ENCODE measurements at regions not wholly inside any gene's neighbourhood (a gene's known extent, or its start where the extent isn't known, plus 50 kb on each side); places are given as distances from the start of the nearest gene placed in this dataset.
A peak's percentile ranks its signal among the peaks of the same experiment; 100 is the strongest.

- no peak for DNase-seq (ENCODE audit: low spot score)
- TF ChIP-seq CTCF (IDR thresholded peaks at IDR 0.05; ENCODE audit: extremely low read depth, missing control alignments), result no peak
Measured at GRCh38 chr1:79364896-79365295, 358.4 kb upstream of the ADGRL4 start.

GRCh38 chr1:79363430-79363829, 356.9 kb upstream of the ADGRL4 start:
- no peak for DNase-seq (ENCODE audit: low spot score)
- no peak for TF ChIP-seq CTCF (IDR thresholded peaks at IDR 0.05; ENCODE audit: extremely low read depth, missing control alignments)

GRCh38 chr1:79362470-79362869, 355.9 kb upstream of the ADGRL4 start:
- TF ChIP-seq CTCF (IDR thresholded peaks at IDR 0.05; ENCODE audit: extremely low read depth, missing control alignments), result no peak
- DNase-seq (ENCODE audit: low spot score), result no peak

GRCh38 chr1:79355090-79355489, 348.6 kb upstream of the ADGRL4 start:
- no peak for DNase-seq (ENCODE audit: low spot score)
- no peak for TF ChIP-seq CTCF (IDR thresholded peaks at IDR 0.05; ENCODE audit: extremely low read depth, missing control alignments)

- no peak for TF ChIP-seq CTCF (IDR thresholded peaks at IDR 0.05; ENCODE audit: extremely low read depth, missing control alignments)
- peak; percentile 8 for DNase-seq (ENCODE audit: low spot score)
Measured at GRCh38 chr1:79353224-79353623, 346.7 kb upstream of the ADGRL4 start.

- DNase-seq (ENCODE audit: low spot score), result no peak
- TF ChIP-seq CTCF (IDR thresholded peaks at IDR 0.05; ENCODE audit: extremely low read depth, missing control alignments), result no peak
Measured at GRCh38 chr1:79326875-79327274, 320.3 kb upstream of the ADGRL4 start.

GRCh38 chr1:79325705-79326104, 319.2 kb upstream of the ADGRL4 start:
- TF ChIP-seq CTCF (IDR thresholded peaks at IDR 0.05; ENCODE audit: extremely low read depth, missing control alignments), result no peak
- no peak for DNase-seq (ENCODE audit: low spot score)
